HG03457 (cell line): ENCODE measurements at regions not wholly inside any gene's neighbourhood (a gene's known extent, or its start where the extent isn't known, plus 50 kb on each side); places are given as distances from the start of the nearest gene placed in this dataset.
A peak's percentile ranks its signal among the peaks of the same experiment; 100 is the strongest.

Source experiments
- ATAC-seq: cut with Tn5 transposase; IDR thresholded peaks from one replicate; pipeline ENCODE4 v1.9.1; 2021; ENCODE audit warnings: moderate number of reproducible peaks; ENCODE audit not compliant: unreplicated experiment

GRCh38 chrY:8390310-8390709 lies 947.0 kb upstream of the TSPY4 start:
- no peak for ATAC-seq

GRCh38 chrY:8393246-8393645 lies 944.0 kb upstream of the TSPY4 start:
- no peak for ATAC-seq

GRCh38 chrY:8422906-8423305 lies 914.4 kb upstream of the TSPY4 start:
- no peak for ATAC-seq

GRCh38 chrY:8426433-8426832 lies 910.8 kb upstream of the TSPY4 start:
- no peak for ATAC-seq

- no peak for ATAC-seq
Measured at GRCh38 chrY:8437510-8437909, 899.8 kb upstream of the TSPY4 start.

- ATAC-seq, result no peak
Measured at GRCh38 chrY:8442097-8442496, 895.2 kb upstream of the TSPY4 start.

- no peak for ATAC-seq
Measured at GRCh38 chrY:8452963-8453362, 884.3 kb upstream of the TSPY4 start.

- no peak for ATAC-seq
Measured at GRCh38 chrY:8466813-8467212, 870.5 kb upstream of the TSPY4 start.

- ATAC-seq, result no peak
Measured at GRCh38 chrY:8470249-8470648, 867.0 kb upstream of the TSPY4 start.

- ATAC-seq, result no peak
Measured at GRCh38 chrY:8479141-8479540, 858.1 kb upstream of the TSPY4 start.

- ATAC-seq, result no peak
Measured at GRCh38 chrY:8488955-8489354, 848.3 kb upstream of the TSPY4 start.

- ATAC-seq, result no peak
Measured at GRCh38 chrY:8489880-8490630, 847.2 kb upstream of the TSPY4 start.

GRCh38 chrY:8494396-8494795 lies 842.9 kb upstream of the TSPY4 start:
- ATAC-seq, result no peak

GRCh38 chrY:8495243-8495642 lies 842.0 kb upstream of the TSPY4 start:
- no peak for ATAC-seq

GRCh38 chrY:8500888-8501287 lies 836.4 kb upstream of the TSPY4 start:
- ATAC-seq, result no peak

GRCh38 chrY:8533468-8533867 lies 803.8 kb upstream of the TSPY4 start:
- ATAC-seq, result no peak

GRCh38 chrY:8535704-8536103 lies 801.6 kb upstream of the TSPY4 start:
- peak; percentile 97 for ATAC-seq

- ATAC-seq, result no peak
Measured at GRCh38 chrY:8536277-8536676, 801.0 kb upstream of the TSPY4 start.

- ATAC-seq, result no peak
Measured at GRCh38 chrY:8541306-8541705, 796.0 kb upstream of the TSPY4 start.

- peak; percentile 92 for ATAC-seq
Measured at GRCh38 chrY:8544715-8545114, 792.5 kb upstream of the TSPY4 start.

- ATAC-seq, result no peak
Measured at GRCh38 chrY:8547931-8548330, 789.3 kb upstream of the TSPY4 start.

GRCh38 chrY:8551323-8551722 lies 785.9 kb upstream of the TSPY4 start:
- no peak for ATAC-seq

- ATAC-seq, result no peak
Measured at GRCh38 chrY:8552168-8552805, 785.0 kb upstream of the TSPY4 start.
